ENCODE measurements at regions not wholly inside any gene's neighbourhood (a gene's known extent, or its start where the extent isn't known, plus 50 kb on each side); places are given as distances from the start of the nearest gene placed in this dataset.

DNA sequence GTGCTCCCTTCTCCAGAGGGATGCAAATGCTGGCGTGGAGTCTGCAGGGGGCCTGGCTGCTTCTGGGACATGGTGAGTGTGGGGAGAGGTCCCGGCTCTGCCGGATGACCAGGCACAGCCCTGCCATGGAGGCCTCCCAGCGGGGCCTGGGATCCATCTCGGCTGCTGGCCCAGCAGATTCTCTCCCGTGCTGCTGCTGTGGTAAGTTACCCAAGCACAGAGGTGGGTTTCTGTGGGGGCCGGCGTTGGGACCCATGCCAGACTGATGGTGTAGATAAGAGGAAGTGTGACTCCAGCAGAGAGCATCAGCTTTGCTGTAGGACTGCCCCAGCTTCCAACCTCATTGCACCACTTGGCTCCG lies 147.5 kb upstream of the B3GAT1 start:
- DNase-seq (ENCODE audit: low read depth, low spot score): no peak

DNA sequence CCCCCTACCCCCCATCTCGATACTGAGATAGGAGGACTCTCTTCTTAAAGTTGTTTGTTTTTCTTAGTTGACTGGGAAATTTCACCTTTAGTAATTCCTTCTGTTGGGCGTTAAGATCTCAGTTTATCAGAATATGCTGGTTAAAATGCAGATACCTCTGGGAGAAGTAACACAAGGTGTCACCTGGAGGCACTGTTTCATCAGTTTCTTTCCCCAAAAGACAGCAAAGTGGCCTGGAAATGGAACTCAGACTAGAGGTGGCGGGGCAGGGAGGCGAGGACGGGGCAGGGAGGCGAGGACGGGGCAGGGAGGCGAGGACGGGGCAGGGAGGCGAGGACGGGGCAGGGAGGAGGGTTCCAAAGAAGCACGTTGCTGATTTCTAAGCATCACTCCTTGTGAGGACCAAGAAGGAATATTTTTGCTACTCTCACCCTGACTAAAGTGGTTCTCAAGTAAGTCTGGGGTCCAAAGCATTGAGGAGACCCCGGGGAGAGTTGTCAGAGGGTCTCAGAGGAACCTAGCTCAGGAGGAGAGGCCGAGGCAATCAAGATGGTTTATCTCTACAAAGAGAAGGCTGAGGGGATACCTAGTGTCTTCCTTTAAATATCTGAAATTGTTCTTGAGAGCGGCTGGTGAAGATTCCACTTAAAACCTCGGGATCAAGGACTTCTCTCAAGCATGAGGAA lies 147.0 kb upstream of the B3GAT1 start:
- DNase-seq (ENCODE audit: low read depth, low spot score): no peak

DNA sequence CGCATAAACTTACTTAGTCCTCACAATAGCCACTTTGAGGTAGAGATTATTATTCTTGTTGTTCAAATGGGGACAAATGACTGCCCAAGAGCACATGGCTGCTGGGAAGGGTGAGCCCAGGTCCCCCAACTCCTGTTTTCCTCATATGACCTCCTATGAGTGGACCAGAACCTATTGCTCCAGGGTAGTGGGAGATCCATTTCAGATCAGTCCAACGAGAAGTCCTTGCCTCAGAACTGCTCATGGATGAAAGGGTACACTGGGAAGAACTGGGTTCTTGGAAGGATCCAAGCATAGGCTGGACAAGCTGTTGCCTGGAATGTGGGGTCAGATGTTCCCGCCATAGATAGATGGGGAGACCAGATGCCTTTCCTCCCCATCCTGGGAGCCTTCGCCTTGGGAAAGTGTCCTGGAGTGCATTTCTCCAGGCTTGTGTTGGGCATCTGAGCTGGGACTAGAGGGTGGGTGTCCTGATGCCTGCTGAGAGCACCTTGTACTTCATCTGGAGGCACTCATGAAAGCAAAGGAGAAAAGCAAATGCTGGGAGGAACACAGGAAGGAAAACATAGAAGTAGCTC lies 146.3 kb upstream of the B3GAT1 start:
- no peak for DNase-seq (ENCODE audit: low read depth, low spot score)

- DNase-seq (ENCODE audit: low read depth, low spot score): no peak
These were observed 145.7 kb upstream of the B3GAT1 start for GRCh38 chr11:134557571-134558257.

DNA sequence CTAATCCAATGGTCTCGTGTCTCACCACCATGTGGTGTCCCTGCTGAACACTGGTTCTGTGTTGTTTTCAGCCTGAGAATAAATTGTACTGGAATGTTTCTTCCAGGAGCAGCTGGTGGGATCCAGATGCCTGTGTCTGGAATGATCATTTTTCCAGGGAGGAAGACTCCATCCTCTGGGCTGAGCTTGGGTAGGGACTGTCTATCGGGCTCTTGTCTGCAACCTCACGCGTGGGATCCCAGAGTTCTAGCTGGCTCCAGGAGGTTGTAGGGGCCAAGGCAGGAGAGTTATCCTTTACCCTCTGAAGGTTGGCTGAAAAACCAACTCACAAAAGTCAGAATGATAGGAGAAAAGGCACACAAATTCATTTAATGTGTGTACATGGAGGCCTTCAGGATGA lies 144.1 kb upstream of the B3GAT1 start:
- no peak for DNase-seq (ENCODE audit: low read depth, low spot score)

- DNase-seq (ENCODE audit: low read depth, low spot score): no peak
These were observed 143.5 kb upstream of the B3GAT1 start for GRCh38 chr11:134555510-134555909.

DNA sequence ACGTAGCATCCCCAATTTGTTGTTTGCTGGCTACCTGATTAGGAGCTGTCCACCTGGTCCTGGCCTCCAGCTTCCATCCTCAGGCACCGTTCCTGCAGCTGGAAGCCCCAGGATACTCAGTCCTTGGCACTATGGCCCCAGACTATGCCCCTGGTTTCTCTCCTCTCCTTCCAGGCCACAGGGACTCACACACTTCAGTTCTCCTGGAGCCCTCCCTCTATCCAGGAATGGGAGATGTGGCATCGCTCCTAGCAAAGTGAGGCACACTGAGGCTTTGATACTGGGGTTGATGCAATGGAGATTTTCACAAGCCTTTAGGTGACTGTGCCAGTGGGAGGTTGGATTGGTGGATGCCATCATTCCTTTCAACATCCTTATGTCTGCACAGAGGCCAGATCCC lies 142.8 kb upstream of the B3GAT1 start:
- no peak for DNase-seq (ENCODE audit: low read depth, low spot score)

GRCh38 chr11:134554106-134554505 lies 142.1 kb upstream of the B3GAT1 start:
- DNase-seq (ENCODE audit: low read depth, low spot score): no peak

- no peak for DNase-seq (ENCODE audit: low read depth, low spot score)
These were observed 140.7 kb upstream of the B3GAT1 start for GRCh38 chr11:134552749-134553148.

- no peak for DNase-seq (ENCODE audit: low read depth, low spot score)
These were observed 133.5 kb upstream of the B3GAT1 start for GRCh38 chr11:134545521-134545920.

GRCh38 chr11:134544095-134544815 lies 132.2 kb upstream of the B3GAT1 start:
- DNase-seq (ENCODE audit: low read depth, low spot score): no peak

- no peak for DNase-seq (ENCODE audit: low read depth, low spot score)
These were observed 131.6 kb upstream of the B3GAT1 start for GRCh38 chr11:134543645-134544044.

GRCh38 chr11:134543241-134543640 lies 131.2 kb upstream of the B3GAT1 start:
- no peak for DNase-seq (ENCODE audit: low read depth, low spot score)

DNA sequence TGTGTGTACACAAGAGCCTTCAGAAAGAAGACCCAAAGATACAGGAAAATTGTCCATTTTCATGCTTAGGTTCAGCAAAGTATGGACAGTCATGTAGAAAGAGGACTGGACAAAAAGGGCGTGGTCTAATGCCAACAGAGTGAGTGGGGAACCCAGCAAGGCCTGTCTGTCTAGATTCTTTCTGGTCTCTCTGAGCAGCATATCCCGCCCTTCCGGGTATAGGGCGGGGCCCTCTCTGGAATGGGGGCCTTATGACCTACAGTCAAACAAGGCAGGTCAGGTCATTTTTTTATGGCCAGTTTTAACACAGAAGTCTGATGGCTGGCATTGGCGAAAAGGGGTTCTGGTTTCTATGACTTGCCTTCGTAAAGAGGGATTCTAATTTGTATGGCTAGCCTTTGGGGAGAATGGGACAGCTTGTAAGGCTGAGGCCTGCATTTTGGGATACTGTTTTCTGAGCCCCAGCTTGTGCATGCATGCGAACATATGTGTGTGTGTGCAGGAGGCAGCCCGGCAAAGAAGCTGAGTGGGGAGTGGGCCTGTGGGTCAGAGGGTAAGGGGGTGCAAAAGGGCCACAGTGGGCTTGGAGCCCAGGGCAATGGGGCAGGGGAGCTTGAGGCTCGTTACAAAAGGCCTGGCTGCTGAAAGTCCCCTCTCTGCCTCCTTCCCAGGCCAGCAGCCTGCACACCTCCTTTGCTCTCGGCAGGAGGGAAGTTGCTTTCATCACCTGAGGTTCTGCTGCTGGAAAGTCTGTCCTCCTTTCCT lies 130.5 kb upstream of the B3GAT1 start:
- no peak for DNase-seq (ENCODE audit: low read depth, low spot score)

GRCh38 chr11:134541951-134542350 lies 129.9 kb upstream of the B3GAT1 start:
- no peak for DNase-seq (ENCODE audit: low read depth, low spot score)

GRCh38 chr11:134541355-134541754 lies 129.3 kb upstream of the B3GAT1 start:
- DNase-seq (ENCODE audit: low read depth, low spot score): no peak

DNA sequence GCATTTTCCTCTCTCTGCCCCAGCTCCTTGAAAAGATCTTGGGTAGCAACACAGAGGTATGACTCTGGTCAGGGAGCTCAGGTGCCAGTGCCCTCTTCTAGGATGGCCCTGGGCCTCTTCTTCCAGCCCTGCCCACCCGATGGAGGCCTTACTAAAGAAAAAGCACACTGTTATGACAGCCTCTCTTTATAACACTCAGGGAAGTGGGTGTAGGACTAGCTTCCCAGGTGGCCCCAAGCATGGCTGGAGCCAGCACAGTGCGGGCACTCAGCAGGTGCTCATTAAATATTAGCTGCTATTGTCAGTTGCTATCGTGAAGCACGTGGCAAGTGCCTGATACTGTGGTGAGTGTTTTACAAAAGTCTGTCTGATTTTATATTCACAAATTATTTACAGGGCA lies 127.2 kb upstream of the B3GAT1 start:
- DNase-seq (ENCODE audit: low read depth, low spot score): no peak

DNA sequence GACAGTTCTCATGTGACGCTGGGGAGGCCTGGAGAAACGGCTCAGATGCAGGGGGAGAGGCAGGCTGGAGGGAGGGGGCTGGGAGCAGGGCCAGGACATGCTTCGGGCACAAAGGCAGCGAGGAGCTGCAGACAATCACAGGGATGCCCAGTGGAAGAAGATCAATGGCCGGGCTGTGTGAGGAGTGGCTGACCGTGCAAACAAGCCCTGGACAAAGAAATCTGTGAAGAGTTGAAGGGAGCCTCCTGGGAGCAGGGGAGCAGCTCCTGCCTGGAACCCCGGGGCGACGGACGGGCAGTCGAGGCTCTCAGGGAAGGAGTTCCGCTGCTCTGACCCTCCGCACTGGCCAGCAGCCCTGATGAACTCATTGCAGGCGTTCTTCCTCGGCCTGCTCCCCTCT lies 126.7 kb upstream of the B3GAT1 start:
- DNase-seq (ENCODE audit: low read depth, low spot score): no peak

GRCh38 chr11:134537941-134538340 lies 125.9 kb upstream of the B3GAT1 start:
- DNase-seq (ENCODE audit: low read depth, low spot score): no peak

DNA sequence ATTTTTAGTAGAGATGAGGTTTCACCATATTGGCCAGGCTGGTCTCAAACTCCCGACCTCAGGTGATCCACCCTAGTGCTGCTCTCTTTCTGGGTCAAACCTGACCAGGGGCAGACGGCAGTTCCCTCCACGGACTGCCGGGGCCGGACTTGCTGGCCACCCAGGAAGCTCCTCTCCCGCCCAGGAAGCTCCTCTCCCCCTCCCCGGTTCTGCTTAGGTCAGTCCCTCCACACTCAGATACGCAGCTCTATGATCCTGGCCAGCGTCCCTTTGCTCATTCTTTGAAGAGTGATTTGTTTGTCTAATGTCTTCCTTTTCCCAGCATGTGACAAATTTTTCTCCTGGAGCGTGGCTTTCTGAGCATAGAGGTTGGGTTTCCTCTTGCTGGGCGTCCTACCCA lies 125.3 kb upstream of the B3GAT1 start:
- no peak for DNase-seq (ENCODE audit: low read depth, low spot score)

DNA sequence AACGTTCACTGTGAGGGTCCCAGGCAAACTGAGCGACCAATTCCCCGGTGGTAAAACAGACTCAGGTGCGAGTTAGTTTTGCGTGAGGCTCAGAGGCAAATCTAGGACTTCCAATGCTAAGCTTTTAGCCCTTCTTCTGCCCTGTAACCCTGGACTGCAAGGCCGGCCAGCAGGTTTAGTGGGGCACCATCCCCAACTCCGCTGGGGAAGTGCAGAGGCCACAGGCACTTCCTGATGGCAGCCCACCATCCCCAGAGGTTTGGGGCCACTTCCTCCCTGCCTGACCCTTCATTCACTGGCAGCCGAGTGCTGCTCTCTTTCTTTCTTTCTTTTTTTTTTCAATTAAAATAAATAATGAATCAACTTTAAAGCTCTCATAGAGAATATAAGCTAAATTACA lies 124.6 kb upstream of the B3GAT1 start:
- DNase-seq (ENCODE audit: low read depth, low spot score): no peak

DNA sequence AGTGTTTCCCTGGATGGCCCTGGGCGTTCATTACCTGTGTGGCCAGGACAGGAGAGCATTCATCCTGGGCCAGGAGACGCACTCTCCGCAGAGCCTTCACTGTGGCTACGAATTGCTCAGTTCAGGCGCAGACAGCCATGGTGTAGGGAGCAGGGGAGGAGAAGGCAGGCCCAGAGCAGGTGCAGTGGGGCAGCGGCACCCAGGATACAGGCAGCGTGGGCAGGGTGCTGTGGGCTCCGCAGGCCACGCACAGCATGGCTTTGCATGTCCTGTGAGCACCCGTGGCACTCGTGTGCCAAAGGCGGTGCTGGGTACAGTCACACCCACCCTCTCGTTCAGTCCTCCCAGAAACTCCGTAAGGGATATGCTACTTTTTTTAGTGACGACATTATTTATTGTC lies 124.2 kb upstream of the B3GAT1 start:
- DNase-seq (ENCODE audit: low read depth, low spot score): no peak

All from astrocyte of the hippocampus (primary cell).